ENCODE measurements at regions not wholly inside any gene's neighbourhood (a gene's known extent, or its start where the extent isn't known, plus 50 kb on each side); places are given as distances from the start of the nearest gene placed in this dataset.

DNA sequence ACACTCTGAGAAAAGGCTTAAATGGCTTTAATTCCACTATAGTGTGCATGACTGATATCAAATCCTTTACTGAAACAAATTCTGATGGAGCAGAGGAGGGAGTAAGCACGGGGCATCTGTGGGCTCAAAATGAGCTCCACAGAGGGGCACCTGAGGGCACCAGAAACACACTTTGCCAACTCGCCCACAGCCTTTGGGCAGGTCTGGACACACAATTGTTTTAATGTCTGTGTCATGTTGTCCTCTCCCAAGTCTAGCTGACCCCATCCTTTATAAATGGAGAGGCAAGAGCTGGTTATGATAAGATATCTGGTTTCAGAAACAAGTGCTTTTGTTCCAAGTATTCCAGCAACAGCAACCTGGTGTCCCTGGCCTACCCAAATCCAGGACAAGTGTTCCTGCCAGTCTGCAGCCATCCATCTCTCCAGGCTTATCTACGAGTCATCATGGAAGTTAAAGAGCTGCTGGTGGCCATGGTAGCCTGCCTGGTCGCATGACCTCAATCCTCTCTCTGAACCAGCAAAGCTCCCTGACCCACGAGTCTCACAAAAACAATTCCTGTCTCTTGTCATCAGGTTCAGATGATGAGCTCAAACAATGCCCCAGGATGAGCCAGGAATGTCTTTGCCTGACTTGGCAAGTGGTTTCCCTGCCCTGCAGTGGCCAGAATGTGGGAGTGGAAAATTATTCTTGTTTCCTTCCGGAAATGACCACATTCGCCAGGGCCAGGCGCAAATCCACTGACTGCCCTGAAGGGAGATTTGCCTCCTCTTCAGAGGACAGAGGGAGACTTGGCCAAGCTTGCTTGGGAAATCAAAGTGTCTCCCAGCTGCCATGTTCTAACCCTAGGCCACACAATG, 64.4 kb upstream of the TPM1 start:
- TF ChIP-seq, protein P1, sequence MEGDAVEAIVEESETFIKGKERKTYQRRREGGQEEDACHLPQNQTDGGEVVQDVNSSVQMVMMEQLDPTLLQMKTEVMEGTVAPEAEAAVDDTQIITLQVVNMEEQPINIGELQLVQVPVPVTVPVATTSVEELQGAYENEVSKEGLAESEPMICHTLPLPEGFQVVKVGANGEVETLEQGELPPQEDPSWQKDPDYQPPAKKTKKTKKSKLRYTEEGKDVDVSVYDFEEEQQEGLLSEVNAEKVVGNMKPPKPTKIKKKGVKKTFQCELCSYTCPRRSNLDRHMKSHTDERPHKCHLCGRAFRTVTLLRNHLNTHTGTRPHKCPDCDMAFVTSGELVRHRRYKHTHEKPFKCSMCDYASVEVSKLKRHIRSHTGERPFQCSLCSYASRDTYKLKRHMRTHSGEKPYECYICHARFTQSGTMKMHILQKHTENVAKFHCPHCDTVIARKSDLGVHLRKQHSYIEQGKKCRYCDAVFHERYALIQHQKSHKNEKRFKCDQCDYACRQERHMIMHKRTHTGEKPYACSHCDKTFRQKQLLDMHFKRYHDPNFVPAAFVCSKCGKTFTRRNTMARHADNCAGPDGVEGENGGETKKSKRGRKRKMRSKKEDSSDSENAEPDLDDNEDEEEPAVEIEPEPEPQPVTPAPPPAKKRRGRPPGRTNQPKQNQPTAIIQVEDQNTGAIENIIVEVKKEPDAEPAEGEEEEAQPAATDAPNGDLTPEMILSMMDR (IDR thresholded peaks at IDR 0.05), result no peak
- no peak for TF ChIP-seq EZH2 (IDR thresholded peaks at IDR 0.05; ENCODE audit: borderline replicate concordance, insufficient read depth, low read depth, low read length, poor library complexity, severe bottlenecking)

Data from B cell (primary cell).